ENCODE measurements at regions not wholly inside any gene's neighbourhood (a gene's known extent, or its start where the extent isn't known, plus 50 kb on each side); places are given as distances from the start of the nearest gene placed in this dataset.

- Histone ChIP-seq H3K36me3 (no peaks in the 10 kb centered on the region), H3K4me3 (ENCODE audit: low read depth, low read length) (no peak overlapping the region), H3K27me3 (ENCODE audit: insufficient read depth, low read depth, severe bottlenecking) (no peaks in the 10 kb centered on the region), H3K9me3 (ENCODE audit: severe bottlenecking) (no peaks in the 10 kb centered on the region), H3K27ac (no peak overlapping the region)
- TF ChIP-seq CTCF (IDR thresholded peaks at IDR 0.05; ENCODE audit: low read depth, low read length), result no peak
- DNase-seq, result no peak
Observed at GRCh38 chr3:127424766-127425504, 137.1 kb upstream of the PRR20G start.

GRCh38 chr3:127423856-127424765 is 136.3 kb upstream of the PRR20G start:
- Histone ChIP-seq H3K36me3 (no peaks in the 10 kb centered on the region), H3K27me3 (ENCODE audit: insufficient read depth, low read depth, severe bottlenecking) (no peaks in the 10 kb centered on the region), H3K27ac (no peak overlapping the region), H3K4me3 (ENCODE audit: low read depth, low read length) (no peak overlapping the region), H3K9me3 (ENCODE audit: severe bottlenecking) (no peaks in the 10 kb centered on the region)
- TF ChIP-seq CTCF (IDR thresholded peaks at IDR 0.05; ENCODE audit: low read depth, low read length), result no peak
- no peak for DNase-seq

GRCh38 chr3:127422663-127423375 is 135.0 kb upstream of the PRR20G start:
- no peaks in the 10 kb centered on the region for H3K36me3 ChIP-seq
- DNase-seq, result no peak
- no peak for TF ChIP-seq CTCF (IDR thresholded peaks at IDR 0.05; ENCODE audit: low read depth, low read length)
- no peaks in the 10 kb centered on the region for H3K27me3 ChIP-seq (ENCODE audit: insufficient read depth, low read depth, severe bottlenecking)
- no peak overlapping the region for H3K4me3 ChIP-seq (ENCODE audit: low read depth, low read length)
- H3K27ac ChIP-seq, result no peak overlapping the region
- H3K9me3 ChIP-seq (ENCODE audit: severe bottlenecking), result no peaks in the 10 kb centered on the region

- no peak for DNase-seq
- no peaks in the 10 kb centered on the region for H3K27me3 ChIP-seq (ENCODE audit: insufficient read depth, low read depth, severe bottlenecking)
- no peaks in the 10 kb centered on the region for H3K9me3 ChIP-seq (ENCODE audit: severe bottlenecking)
- no peak overlapping the region for H3K27ac ChIP-seq
- no peaks in the 10 kb centered on the region for H3K36me3 ChIP-seq
- no peak overlapping the region for H3K4me3 ChIP-seq (ENCODE audit: low read depth, low read length)
- no peak for TF ChIP-seq CTCF (IDR thresholded peaks at IDR 0.05; ENCODE audit: low read depth, low read length)
Observed at GRCh38 chr3:127421943-127422662, 134.3 kb upstream of the PRR20G start.

GRCh38 chr3:127420829-127421228 is 133.0 kb upstream of the PRR20G start:
- Histone ChIP-seq H3K27ac (no peak overlapping the region), H3K4me3 (ENCODE audit: low read depth, low read length) (no peak overlapping the region), H3K27me3 (ENCODE audit: insufficient read depth, low read depth, severe bottlenecking) (no peaks in the 10 kb centered on the region), H3K9me3 (ENCODE audit: severe bottlenecking) (no peaks in the 10 kb centered on the region), H3K36me3 (no peaks in the 10 kb centered on the region)
- peak; percentile 40 for DNase-seq
- no peak for TF ChIP-seq CTCF (IDR thresholded peaks at IDR 0.05; ENCODE audit: low read depth, low read length)
